K562 (cell line): ENCODE measurements at regions not wholly inside any gene's neighbourhood (a gene's known extent, or its start where the extent isn't known, plus 50 kb on each side); places are given as distances from the start of the nearest gene placed in this dataset.
"Not testable (repeated sequence)": the region's sequence is repeated elsewhere in the genome, so short reads cannot be mapped to it uniquely, and the experiment has no call there.

Experiments
- ATAC-seq: fragments of 200-7000 bp; cut with Tn5 transposase; 3 replicates; pipeline ENCODE4 v1.9.1; 2020; ENCODE audit warnings: moderate library complexity
- BruUV-seq: library from RNA; stranded (reverse); fragments of 400-500 nt; replicated peaks from 2 replicates; lab custom pipeline; 2021; lab: Mats Ljungman, UMichigan
- CTCF ChIA-PET: fragments of 300-600 bp; formaldehyde crosslinking; extraction: SDS; loops from one replicate; lab custom pipeline; 2021; ENCODE audit warnings: low intra/inter-chr PET ratio; lab: Yijun Ruan, JAX
- POLR2A ChIA-PET: fragments of 300-600, 350-650 bp; sonication (Branson Sonifier 250); formaldehyde crosslinking; extraction: SDS; loops from one replicate; lab custom pipeline; 2021; ENCODE audit warnings: antibody characterized with exemption, inconsistent platforms; lab: Yijun Ruan, JAX
- DNase-seq, 4 experiments: peaks; one replicate each; pipeline versions ENCODE4 v3.0.0 to v3.0.0-alpha.2; 2011 to 2018; ENCODE audit warnings: low spot score in 3 of 4, mixed read lengths in 3 of 4; ENCODE audit errors: extremely low read depth in 1 of 4
- FAIRE-seq: peaks from 2 replicates; lab custom pipeline; 2011; peaks lifted over from hg19 to GRCh38; lab: Jason Lieb, UNC
- H2AFZ ChIP-seq: 2 replicates; pipeline ENCODE4 v1.6.0; 2011; ENCODE audit warnings: low read depth, low read length, control low read depth, inconsistent platforms
- H3K27ac ChIP-seq: fragments of 200-600 bp; 3 replicates; pipeline ENCODE4 v1.8.0; 2011; ENCODE audit warnings: low read depth, mild to moderate bottlenecking, control low read depth, inconsistent platforms, low read length, moderate library complexity, mixed read lengths; ENCODE audit errors: extremely low read depth
- H3K27me3 ChIP-seq, 2 experiments: fragments of 300-600 bp in 1 of 2; 2 replicates in 1 of 2; 3 replicates in 1 of 2; pipeline versions ENCODE4 v1.6.0 to v1.8.0; 2011; ENCODE audit warnings: inconsistent platforms in 2 of 2, low read length in 2 of 2, mild to moderate bottlenecking in 1 of 2, mixed read lengths in 1 of 2, moderate library complexity in 1 of 2; ENCODE audit not compliant: control insufficient read depth in 2 of 2, insufficient read depth in 2 of 2
- H3K36me3 ChIP-seq: fragments of 300-600 bp; 3 replicates; pipeline ENCODE4 v1.8.0; 2011; ENCODE audit warnings: mild to moderate bottlenecking, low read length, inconsistent platforms; ENCODE audit not compliant: control insufficient read depth, insufficient read depth
- H3K4me1 ChIP-seq, 2 experiments: fragments of 200-600 bp in 1 of 2; replicated peaks in 1 of 2; 2 replicates in 1 of 2; 3 replicates in 1 of 2; pipeline versions ENCODE4 v1.5.1 to v1.8.0; 2011; ENCODE audit warnings: inconsistent platforms in 2 of 2, low read length in 2 of 2, mild to moderate bottlenecking in 1 of 2, mixed read lengths in 1 of 2, moderate library complexity in 1 of 2; ENCODE audit not compliant: control insufficient read depth in 2 of 2, insufficient read depth in 2 of 2
- H3K4me2 ChIP-seq: 2 replicates; pipeline ENCODE4 v1.6.1; 2011; ENCODE audit warnings: low read length, control low read depth, inconsistent platforms, mixed read lengths; ENCODE audit not compliant: insufficient read depth
- H3K4me3 ChIP-seq: fragments of 200-600 bp; sonication (generic), shearing (Covaris generic); 2 replicates; pipeline ENCODE4 v1.5.1; 2016; ENCODE audit warnings: control low read depth, inconsistent platforms
- H3K79me2 ChIP-seq: fragments of 200-600 bp; 3 replicates; pipeline ENCODE4 v1.8.0; 2011; ENCODE audit warnings: low read length, inconsistent platforms; ENCODE audit not compliant: control insufficient read depth, insufficient read depth
- H3K9ac ChIP-seq, 2 experiments: 2 replicates each; pipeline versions ENCODE4 v1.6.0 to v1.6.1; 2011; ENCODE audit warnings: low read depth in 2 of 2, low read length in 2 of 2, control low read depth in 1 of 2, inconsistent platforms in 1 of 2, mild to moderate bottlenecking in 1 of 2, mixed read lengths in 1 of 2; ENCODE audit not compliant: insufficient read depth in 1 of 2
- H3K9me1 ChIP-seq: one replicate; pipeline ENCODE4 v1.6.0; 2011; ENCODE audit warnings: inconsistent platforms, mild to moderate bottlenecking, low read length, moderate library complexity; ENCODE audit not compliant: control insufficient read depth, insufficient read depth
- H3K9me3 ChIP-seq: replicated peaks from 2 replicates; pipeline ENCODE4 v1.5.1; 2011; ENCODE audit warnings: low read depth, low read length, inconsistent platforms; ENCODE audit not compliant: control insufficient read depth, insufficient read depth
- H4K20me1 ChIP-seq: replicated peaks from 2 replicates; pipeline ENCODE4 v1.6.1; 2011; ENCODE audit warnings: low read length, inconsistent platforms, mixed read lengths; ENCODE audit not compliant: control insufficient read depth, insufficient read depth
- BCOR ChIP-seq: fragments of 450-650 bp; IDR thresholded peaks from 2 replicates; pipeline ENCODE4 v1.6.1; 2016
- FOSL1 ChIP-seq: fragments of 200-800 bp; sonication (Bioruptor generic); conservative IDR thresholded peaks from 2 replicates; pipeline ENCODE4 v1.6.1; 2016; ENCODE audit warnings: missing genetic modification characterization, missing compliant biosample characterization
- MECOM ChIP-seq: fragments of 250-450 bp; sonication (Bioruptor Pico); IDR thresholded peaks from 2 replicates; pipeline ENCODE4 v1.8.0; 2022; ENCODE audit warnings: inconsistent platforms
- NFIX ChIP-seq: fragments of 250-450 bp; sonication (Bioruptor Pico); IDR thresholded peaks from 2 replicates; pipeline ENCODE4 v1.4.0; 2020; ENCODE audit warnings: low read depth, mild to moderate bottlenecking, moderate library complexity
- XRCC5 ChIP-seq: fragments of 200-400 bp; formaldehyde crosslinking; IDR thresholded peaks from 2 replicates; pipeline ENCODE4 v1.6.1; 2017; ENCODE audit warnings: low read depth, mild to moderate bottlenecking, low read length
- ZNF121 ChIP-seq: sonication (generic); formaldehyde crosslinking; conservative IDR thresholded peaks from 2 replicates; pipeline ENCODE4 v1.8.0; 2022; ENCODE audit warnings: missing genetic modification reagents
- ZNF778 ChIP-seq: fragments of 450-650 bp; formaldehyde crosslinking; IDR thresholded peaks from 2 replicates; pipeline ENCODE4 v1.4.0; 2020; ENCODE audit warnings: mild to moderate bottlenecking, moderate library complexity
- WGBS: fragments of 100-300 bp; shearing (Covaris generic); methylation state at CpG from one replicate; pipeline ENCODE4 v1.1.6; 2016; ENCODE audit warnings: low coverage, mixed read lengths; ENCODE audit not compliant: insufficient coverage; ENCODE audit errors: missing lambda C conversion rate; 5-methylcytosine and 5-hydroxymethylcytosine counted together
- in situ Hi-C: fragments of 300-500 bp; cut with MboI; formaldehyde crosslinking; loops from 4 replicates; pipeline ENCODE4 v1.15.0; 2018; ENCODE audit warnings: inconsistent platforms, mixed read lengths
- intact Hi-C: fragments of 100-400 bp; cut with micrococcal nuclease; formaldehyde crosslinking; loops from 2 replicates; pipeline ENCODE4 v1.14.2; 2022
- TF ChIP-seq, protein P1 (sequence below): fragments of 150-350 bp; IDR thresholded peaks from 2 replicates; pipeline ENCODE4 v1.6.1; 2014; ENCODE audit warnings: low read depth, mild to moderate bottlenecking, low read length, borderline replicate concordance
- TF ChIP-seq, protein P2 (sequence below): fragments of 250-450 bp; sonication (Bioruptor Pico); IDR thresholded peaks from 2 replicates; pipeline ENCODE4 v1.8.0; 2022; ENCODE audit warnings: moderate library complexity, mild to moderate bottlenecking, inconsistent platforms

DNA sequence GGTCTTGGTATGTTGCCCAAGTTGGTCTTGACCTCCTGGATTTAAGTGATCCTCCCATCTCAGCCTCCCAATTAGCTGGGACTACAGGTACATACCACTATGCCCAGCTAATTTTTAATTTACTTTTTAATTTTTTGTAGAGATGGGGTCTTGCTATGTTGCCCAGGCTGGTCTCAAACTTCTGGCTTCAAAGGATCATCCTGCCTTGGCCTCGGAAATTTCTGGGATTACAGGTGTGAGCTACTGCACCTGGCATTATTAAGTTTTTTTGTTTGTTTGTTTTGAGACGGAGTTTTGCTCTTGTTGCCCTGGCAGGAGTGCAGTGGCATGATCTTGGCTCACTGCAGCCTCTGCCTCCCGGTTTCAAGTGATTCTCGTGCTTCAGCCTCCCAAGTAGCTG, 195.7 kb upstream of the HAAO start:
- H3K4me1 ChIP-seq, H4K20me1 ChIP-seq, in situ Hi-C loops, H3K4me3 ChIP-seq, CTCF ChIA-PET, H3K9me1 ChIP-seq, FAIRE-seq, ATAC-seq, H3K4me2 ChIP-seq, H3K9me3 ChIP-seq, intact Hi-C loops, DNase-seq, BruUV-seq, H3K9ac ChIP-seq, H2AFZ ChIP-seq, H3K27me3 ChIP-seq, H3K79me2 ChIP-seq, H3K27ac ChIP-seq, H3K36me3 ChIP-seq: not testable (repeated sequence)
- WGBS: 81% methylated on average over 4 of the region's 4 CpGs
- POLR2A ChIA-PET: interaction anchor here (0.5 kb wide), 1 partner anchor 266 kb away, joined by 3 read pairs; no protein-coding TSS in a partner anchor
- TF ChIP-seq BCOR: peak; percentile 45
- peak; percentile 75 for TF ChIP-seq ZNF121
- TF ChIP-seq, all 486 proteins: peak for 2; not testable (repeated sequence) for 484

DNA sequence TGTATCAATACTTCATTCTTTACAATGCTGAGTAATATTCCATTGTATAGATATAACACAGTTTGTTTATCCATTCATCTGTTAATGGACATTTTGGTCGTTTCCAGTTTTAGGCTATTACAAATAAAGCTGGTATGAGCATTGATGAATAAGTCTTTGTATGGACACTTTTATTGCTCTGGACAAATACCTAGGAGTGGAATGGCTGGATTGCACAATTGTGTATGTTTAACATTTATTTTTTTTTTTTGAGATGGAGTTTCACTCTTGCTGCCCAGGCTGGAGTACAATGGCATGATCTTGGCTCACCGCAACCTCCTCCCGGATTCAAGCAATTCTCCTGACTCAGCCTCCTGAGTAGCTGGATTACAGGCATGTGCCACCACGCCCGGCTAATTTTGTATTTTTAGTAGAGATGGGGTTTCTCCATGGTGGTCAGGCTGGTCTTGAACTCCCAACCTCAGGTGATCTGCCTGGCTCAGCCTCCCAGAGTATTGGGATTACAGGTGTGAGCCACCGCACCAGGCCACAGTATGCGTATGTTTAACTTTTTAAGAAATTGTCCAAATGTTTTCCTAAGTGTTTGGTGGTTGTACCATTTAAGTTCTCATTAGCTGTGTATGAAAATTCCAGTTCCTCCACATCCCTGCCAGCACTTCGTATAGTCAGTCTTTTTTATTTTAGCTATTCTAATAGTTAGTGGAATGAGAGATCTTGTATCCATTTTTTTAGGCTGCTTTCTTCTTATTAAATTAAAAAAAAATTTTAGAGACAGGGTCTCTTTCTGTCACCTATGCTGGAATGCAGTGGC, 194.9 kb upstream of the HAAO start:
- H3K4me3 ChIP-seq: no peak overlapping the region
- DNase-seq (no peak), FAIRE-seq (no peak), ATAC-seq (no peak)
- no TSS peak for BruUV-seq
- no peaks in the 10 kb centered on the region for H3K79me2 ChIP-seq
- no peak overlapping the region for H3K9ac ChIP-seq
- H3K9me3 ChIP-seq: no peaks in the 10 kb centered on the region; the same call in 1 of the 2 replicates
- H3K4me2 ChIP-seq: no peak overlapping the region
- WGBS: 78% methylated on average over 8 of the region's 8 CpGs
- in situ Hi-C loops: no loop called here
- no peaks in the 10 kb centered on the region for H3K27me3 ChIP-seq
- no peak overlapping the region for H2AFZ ChIP-seq
- H3K9me1 ChIP-seq: no peaks in the 10 kb centered on the region
- ChIA-PET CTCF (no interaction called here), POLR2A (interaction anchor here (0.5 kb wide), 1 partner anchor 267 kb away, joined by 3 read pairs; no protein-coding TSS in a partner anchor)
- intact Hi-C loops: no loop called here
- peaks cover 2 to 7% of the 10 kb centered on the region in 2 experiments; a peak in 3 of 5 replicates for H3K4me1 ChIP-seq
- no peaks in the 10 kb centered on the region for H3K36me3 ChIP-seq
- no peak overlapping the region for H3K27ac ChIP-seq
- no peaks in the 10 kb centered on the region for H4K20me1 ChIP-seq
- TF ChIP-seq FOSL1 (tag) (no peak), NFIX (CRISPR knock-in tag) (no peak), XRCC5 (no peak), ZNF778 (CRISPR knock-in tag) (no peak), MECOM (CRISPR knock-in tag) (no peak)
- TF ChIP-seq, protein P1, sequence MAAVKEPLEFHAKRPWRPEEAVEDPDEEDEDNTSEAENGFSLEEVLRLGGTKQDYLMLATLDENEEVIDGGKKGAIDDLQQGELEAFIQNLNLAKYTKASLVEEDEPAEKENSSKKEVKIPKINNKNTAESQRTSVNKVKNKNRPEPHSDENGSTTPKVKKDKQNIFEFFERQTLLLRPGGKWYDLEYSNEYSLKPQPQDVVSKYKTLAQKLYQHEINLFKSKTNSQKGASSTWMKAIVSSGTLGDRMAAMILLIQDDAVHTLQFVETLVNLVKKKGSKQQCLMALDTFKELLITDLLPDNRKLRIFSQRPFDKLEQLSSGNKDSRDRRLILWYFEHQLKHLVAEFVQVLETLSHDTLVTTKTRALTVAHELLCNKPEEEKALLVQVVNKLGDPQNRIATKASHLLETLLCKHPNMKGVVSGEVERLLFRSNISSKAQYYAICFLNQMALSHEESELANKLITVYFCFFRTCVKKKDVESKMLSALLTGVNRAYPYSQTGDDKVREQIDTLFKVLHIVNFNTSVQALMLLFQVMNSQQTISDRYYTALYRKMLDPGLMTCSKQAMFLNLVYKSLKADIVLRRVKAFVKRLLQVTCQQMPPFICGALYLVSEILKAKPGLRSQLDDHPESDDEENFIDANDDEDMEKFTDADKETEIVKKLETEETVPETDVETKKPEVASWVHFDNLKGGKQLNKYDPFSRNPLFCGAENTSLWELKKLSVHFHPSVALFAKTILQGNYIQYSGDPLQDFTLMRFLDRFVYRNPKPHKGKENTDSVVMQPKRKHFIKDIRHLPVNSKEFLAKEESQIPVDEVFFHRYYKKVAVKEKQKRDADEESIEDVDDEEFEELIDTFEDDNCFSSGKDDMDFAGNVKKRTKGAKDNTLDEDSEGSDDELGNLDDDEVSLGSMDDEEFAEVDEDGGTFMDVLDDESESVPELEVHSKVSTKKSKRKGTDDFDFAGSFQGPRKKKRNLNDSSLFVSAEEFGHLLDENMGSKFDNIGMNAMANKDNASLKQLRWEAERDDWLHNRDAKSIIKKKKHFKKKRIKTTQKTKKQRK: no peak
- TF ChIP-seq, protein P2, sequence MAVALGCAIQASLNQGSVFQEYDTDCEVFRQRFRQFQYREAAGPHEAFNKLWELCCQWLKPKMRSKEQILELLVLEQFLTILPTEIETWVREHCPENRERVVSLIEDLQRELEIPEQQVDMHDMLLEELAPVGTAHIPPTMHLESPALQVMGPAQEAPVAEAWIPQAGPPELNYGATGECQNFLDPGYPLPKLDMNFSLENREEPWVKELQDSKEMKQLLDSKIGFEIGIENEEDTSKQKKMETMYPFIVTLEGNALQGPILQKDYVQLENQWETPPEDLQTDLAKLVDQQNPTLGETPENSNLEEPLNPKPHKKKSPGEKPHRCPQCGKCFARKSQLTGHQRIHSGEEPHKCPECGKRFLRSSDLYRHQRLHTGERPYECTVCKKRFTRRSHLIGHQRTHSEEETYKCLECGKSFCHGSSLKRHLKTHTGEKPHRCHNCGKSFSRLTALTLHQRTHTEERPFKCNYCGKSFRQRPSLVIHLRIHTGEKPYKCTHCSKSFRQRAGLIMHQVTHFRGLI (CRISPR knock-in tag): no peak
